K562 (cell line): ENCODE measurements at regions not wholly inside any gene's neighbourhood (a gene's known extent, or its start where the extent isn't known, plus 50 kb on each side); places are given as distances from the start of the nearest gene placed in this dataset.

Experiments used
- ARID3A ChIP-seq: IDR thresholded peaks from 2 replicates; pipeline ENCODE4 v1.6.1; 2012; ENCODE audit warnings: low read depth, low read length, improper control_type of control experiment, borderline replicate concordance
- CTCF ChIP-seq, 3 experiments: IDR thresholded peaks in 2 of 3; conservative IDR thresholded peaks in 1 of 3; 2 replicates each; pipeline ENCODE4 v1.5.1; 2011 to 2012; ENCODE audit warnings: low read length in 3 of 3, mild to moderate bottlenecking in 3 of 3, control low read depth in 2 of 3, improper control_type of control experiment in 1 of 3, inconsistent platforms in 1 of 3, low read depth in 1 of 3, mixed read lengths in 1 of 3, moderate library complexity in 1 of 3; ENCODE audit not compliant: insufficient read depth in 2 of 3
- DEAF1 ChIP-seq: fragments of 450-650 bp; formaldehyde crosslinking; IDR thresholded peaks from 2 replicates; pipeline ENCODE4 v1.4.0; 2020; ENCODE audit warnings: mild to moderate bottlenecking, moderate library complexity
- GTF2E2 ChIP-seq: fragments of 200-800 bp; sonication (Bioruptor generic); IDR thresholded peaks from 2 replicates; pipeline ENCODE4 v1.6.1; 2016; ENCODE audit warnings: missing genetic modification characterization, missing compliant biosample characterization
- ZBTB2 ChIP-seq: fragments of 450-650 bp; IDR thresholded peaks from 2 replicates; pipeline ENCODE4 v1.6.1; 2016; ENCODE audit warnings: antibody characterized with exemption

- no peak for TF ChIP-seq ARID3A
- TF ChIP-seq ZBTB2, result no peak
- no peak for TF ChIP-seq CTCF (IDR thresholded peaks at IDR 0.05 in 2 of 3, conservative IDR thresholded peaks at IDR 0.05 in 1 of 3; ENCODE audit: insufficient read depth in 2 of 3, low read depth in 1 of 3, low read length in 3 of 3)
- no peak for TF ChIP-seq GTF2E2
- TF ChIP-seq DEAF1 (CRISPR knock-in tag), result no peak
These were observed 189.8 kb downstream of the TMX3 start for GRCh38 chr18:68525091-68525490.
